Loucy (cell line): ENCODE measurements at regions not wholly inside any gene's neighbourhood (a gene's known extent, or its start where the extent isn't known, plus 50 kb on each side); places are given as distances from the start of the nearest gene placed in this dataset.

Experiments used
- CTCF ChIP-seq: fragments of 200-600 bp; sonication (generic); conservative IDR thresholded peaks from 2 replicates; pipeline ENCODE4 v1.5.1; 2014; ENCODE audit warnings: mild to moderate bottlenecking, antibody characterized with exemption, low read length
- EZH2phosphoT487 ChIP-seq: fragments of 200-600 bp; IDR thresholded peaks from 2 replicates; pipeline ENCODE4 v1.6.1; 2018; ENCODE audit warnings: antibody characterized with exemption, mild to moderate bottlenecking, moderate library complexity, borderline replicate concordance

- TF ChIP-seq CTCF (no peak), EZH2phosphoT487 (no peak)
These were observed 681.3 kb downstream of the CPS1 start for GRCh38 chr2:211237586-211238275.
